ENCODE measurements at regions not wholly inside any gene's neighbourhood (a gene's known extent, or its start where the extent isn't known, plus 50 kb on each side); places are given as distances from the start of the nearest gene placed in this dataset.

DNA sequence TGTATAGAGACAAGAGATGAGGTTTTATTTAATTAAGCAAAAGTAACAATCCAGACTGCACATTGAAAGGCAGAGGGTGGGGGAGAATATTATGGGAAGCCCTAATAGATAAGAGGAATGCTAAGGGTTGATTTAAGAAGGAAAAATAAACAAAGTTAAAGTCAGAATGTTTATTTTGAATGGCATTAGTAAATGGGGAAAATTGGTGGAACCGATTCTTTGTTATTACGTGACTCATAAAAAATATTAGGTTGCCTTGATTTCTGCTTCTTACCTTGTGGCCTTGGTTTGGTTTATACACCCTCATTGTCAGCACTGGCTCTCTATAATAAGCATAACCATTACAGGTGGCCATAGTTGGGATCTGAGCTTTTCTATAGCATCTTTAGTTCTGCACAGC, 674.8 kb upstream of the CITED2 start:
- TF ChIP-seq, protein P1, sequence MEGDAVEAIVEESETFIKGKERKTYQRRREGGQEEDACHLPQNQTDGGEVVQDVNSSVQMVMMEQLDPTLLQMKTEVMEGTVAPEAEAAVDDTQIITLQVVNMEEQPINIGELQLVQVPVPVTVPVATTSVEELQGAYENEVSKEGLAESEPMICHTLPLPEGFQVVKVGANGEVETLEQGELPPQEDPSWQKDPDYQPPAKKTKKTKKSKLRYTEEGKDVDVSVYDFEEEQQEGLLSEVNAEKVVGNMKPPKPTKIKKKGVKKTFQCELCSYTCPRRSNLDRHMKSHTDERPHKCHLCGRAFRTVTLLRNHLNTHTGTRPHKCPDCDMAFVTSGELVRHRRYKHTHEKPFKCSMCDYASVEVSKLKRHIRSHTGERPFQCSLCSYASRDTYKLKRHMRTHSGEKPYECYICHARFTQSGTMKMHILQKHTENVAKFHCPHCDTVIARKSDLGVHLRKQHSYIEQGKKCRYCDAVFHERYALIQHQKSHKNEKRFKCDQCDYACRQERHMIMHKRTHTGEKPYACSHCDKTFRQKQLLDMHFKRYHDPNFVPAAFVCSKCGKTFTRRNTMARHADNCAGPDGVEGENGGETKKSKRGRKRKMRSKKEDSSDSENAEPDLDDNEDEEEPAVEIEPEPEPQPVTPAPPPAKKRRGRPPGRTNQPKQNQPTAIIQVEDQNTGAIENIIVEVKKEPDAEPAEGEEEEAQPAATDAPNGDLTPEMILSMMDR (IDR thresholded peaks at IDR 0.05; ENCODE audit: low read length) = no peak
- TF ChIP-seq EZH2 (IDR thresholded peaks at IDR 0.05; ENCODE audit: borderline replicate concordance, low read length) = no peak
